HUES64 (cell line): ENCODE measurements at regions not wholly inside any gene's neighbourhood (a gene's known extent, or its start where the extent isn't known, plus 50 kb on each side); places are given as distances from the start of the nearest gene placed in this dataset.
"Not testable (repeated sequence)": the region's sequence is repeated elsewhere in the genome, so short reads cannot be mapped to it uniquely, and the experiment has no call there.

Experiments used
- H3K27ac ChIP-seq: 2 replicates; pipeline ENCODE4 v1.7.0; 2013; ENCODE audit warnings: low read depth, low read length, inconsistent platforms
- H3K27me3 ChIP-seq: 2 replicates; pipeline ENCODE4 v1.6.1; 2013; ENCODE audit warnings: mild to moderate bottlenecking, low read length; ENCODE audit not compliant: insufficient read depth
- H3K36me3 ChIP-seq: 2 replicates; pipeline ENCODE4 v1.6.1; 2013; ENCODE audit warnings: mild to moderate bottlenecking, low read length; ENCODE audit not compliant: insufficient read depth
- H3K4me1 ChIP-seq: 2 replicates; pipeline ENCODE4 v1.6.1; 2013; ENCODE audit warnings: mild to moderate bottlenecking, low read length, moderate library complexity; ENCODE audit not compliant: insufficient read depth
- H3K4me3 ChIP-seq: 2 replicates; pipeline ENCODE4 v1.5.1; 2013; ENCODE audit warnings: mild to moderate bottlenecking, low read length, moderate library complexity
- H3K9ac ChIP-seq: 2 replicates; pipeline ENCODE4 v1.6.1; 2013; ENCODE audit warnings: mild to moderate bottlenecking, low read depth, low read length
- H3K9me3 ChIP-seq: 2 replicates; pipeline ENCODE4 v1.6.1; 2013; ENCODE audit warnings: low read depth, low read length; ENCODE audit not compliant: insufficient read depth
- WGBS: fragments of 150-250, 120-280 bp; methylation state at CpG from one replicate; pipeline ENCODE4 v1.1.7; 2013; ENCODE audit warnings: missing lambda C conversion rate; 5-methylcytosine and 5-hydroxymethylcytosine counted together

DNA sequence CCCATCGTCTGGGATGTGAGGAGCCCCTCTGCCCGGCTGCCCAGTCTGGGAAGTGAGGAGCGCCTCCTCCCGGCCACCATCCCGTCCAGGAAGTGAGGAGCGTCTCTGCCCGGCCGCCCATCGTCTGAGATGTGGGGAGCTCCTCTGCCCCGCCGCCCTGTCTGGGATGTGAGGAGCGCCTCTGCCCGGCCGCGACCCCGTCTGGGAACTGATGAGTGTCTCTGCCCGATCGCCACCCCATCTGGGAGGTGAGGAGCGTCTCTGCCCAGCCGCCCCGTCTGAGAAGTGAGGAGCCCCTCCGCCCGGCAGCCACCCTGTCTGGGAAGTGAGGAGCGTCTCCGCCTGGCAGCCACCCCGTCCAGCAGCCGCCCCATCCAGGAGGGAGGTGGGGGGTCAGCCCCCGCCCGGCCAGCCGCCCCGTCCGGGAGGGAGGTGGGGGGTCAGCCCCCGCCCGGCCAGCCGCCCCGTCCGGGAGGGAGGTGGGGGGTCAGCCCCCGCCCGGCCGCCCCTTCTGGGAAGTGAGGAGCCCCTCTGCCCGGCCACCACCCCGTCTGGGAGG is 705.8 kb downstream of the DTWD2 start:
- WGBS, result 95% methylated on average over 41 of the region's 42 CpGs
- H3K9ac ChIP-seq, H3K36me3 ChIP-seq, H3K27ac ChIP-seq, H3K4me3 ChIP-seq, H3K4me1 ChIP-seq, H3K9me3 ChIP-seq, H3K27me3 ChIP-seq: not testable (repeated sequence)

DNA sequence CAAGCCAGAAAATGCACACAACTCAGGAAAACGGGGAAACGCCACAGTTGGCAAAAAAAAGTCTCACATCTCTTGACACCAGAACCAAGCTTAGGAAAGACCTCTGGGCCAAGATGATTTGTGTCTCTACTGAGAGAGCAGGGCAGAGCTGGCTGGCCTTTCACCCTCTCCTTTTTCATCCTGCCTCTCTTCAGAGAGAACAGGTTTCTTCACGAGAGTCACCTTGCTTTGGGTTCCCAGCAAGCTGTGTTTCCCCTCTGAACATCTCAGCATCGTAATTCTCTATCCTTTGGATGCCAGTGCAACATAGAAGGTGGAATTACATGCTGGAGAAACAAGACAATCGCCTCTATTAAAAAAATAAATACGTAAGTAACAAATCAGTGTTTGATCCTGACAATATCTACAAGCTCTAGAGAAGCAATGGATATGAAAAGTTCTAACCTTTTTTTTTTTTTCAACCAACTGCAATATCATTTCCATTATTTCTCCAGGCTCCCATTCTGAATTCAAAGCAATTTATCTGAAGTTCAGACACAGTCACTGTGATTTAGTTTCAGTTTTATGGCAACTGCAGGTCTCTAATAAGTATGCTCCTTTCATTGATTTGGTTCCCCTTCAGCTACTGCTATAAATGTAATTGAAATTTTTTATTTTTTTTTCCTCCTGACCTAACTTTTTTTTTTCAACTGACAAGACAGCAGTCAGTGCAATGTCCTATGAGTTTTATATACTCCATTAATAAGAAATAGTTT is 708.6 kb downstream of the DTWD2 start:
- H3K4me1 ChIP-seq, result no peaks in the 10 kb centered on the region
- H3K36me3 ChIP-seq, result no peaks in the 10 kb centered on the region
- no peak overlapping the region for H3K27ac ChIP-seq
- H3K9me3 ChIP-seq, result no peaks in the 10 kb centered on the region
- H3K27me3 ChIP-seq, result no peaks in the 10 kb centered on the region
- no peak overlapping the region for H3K9ac ChIP-seq
- H3K4me3 ChIP-seq, result no peak overlapping the region
- 93% methylated on average over 6 of the region's 6 CpGs for WGBS

DNA sequence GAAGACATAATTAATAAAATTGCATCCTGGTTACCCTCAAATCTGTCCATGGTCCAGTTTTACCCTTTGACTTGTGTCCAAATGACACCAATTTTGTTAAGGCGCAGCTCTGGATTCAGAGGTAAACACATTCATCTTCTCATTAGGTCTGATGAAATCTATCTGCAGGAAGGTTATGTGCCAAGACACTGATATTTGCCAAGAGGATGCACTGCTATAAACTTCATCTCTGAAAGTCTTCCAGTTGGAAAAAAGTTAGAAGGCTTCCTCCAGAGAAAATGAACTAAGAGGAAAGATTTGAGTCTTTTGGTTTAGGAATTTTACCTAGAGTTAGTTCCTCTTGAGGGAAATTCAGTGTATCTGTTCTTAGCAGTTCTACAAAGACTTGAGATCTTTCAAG is 717.8 kb downstream of the DTWD2 start:
- WGBS, result 88% methylated on average over 1 of the region's 1 CpG
- H3K9ac ChIP-seq, result no peak overlapping the region
- H3K27ac ChIP-seq, result no peak overlapping the region

DNA sequence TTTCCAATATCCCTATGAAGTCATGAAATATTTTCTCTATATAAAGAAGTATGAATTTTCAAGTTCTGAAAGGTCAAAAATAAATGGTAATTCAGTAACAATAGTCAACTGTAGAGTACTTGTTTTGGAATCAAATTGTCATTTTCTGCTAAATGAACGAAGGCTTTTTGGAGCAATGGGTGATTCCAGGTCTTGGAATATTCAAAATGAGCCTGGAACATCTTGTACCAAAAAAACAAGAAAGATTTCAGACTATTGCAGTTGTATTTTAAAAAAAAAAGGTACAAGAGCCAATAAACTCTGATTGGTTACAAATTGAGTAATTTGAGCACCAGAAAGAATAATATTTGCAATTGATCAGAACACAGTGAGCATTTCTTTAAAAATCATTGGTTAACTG is 730.1 kb downstream of the DTWD2 start:
- no peaks in the 10 kb centered on the region for H3K36me3 ChIP-seq

More for the DNA sequence above, 717.8 kb downstream of the DTWD2 start:
- H3K36me3 ChIP-seq, result no peaks in the 10 kb centered on the region
- no peaks in the 10 kb centered on the region for H3K27me3 ChIP-seq
- no peak overlapping the region for H3K4me3 ChIP-seq
- H3K9me3 ChIP-seq, result no peaks in the 10 kb centered on the region
- no peaks in the 10 kb centered on the region for H3K4me1 ChIP-seq

DNA sequence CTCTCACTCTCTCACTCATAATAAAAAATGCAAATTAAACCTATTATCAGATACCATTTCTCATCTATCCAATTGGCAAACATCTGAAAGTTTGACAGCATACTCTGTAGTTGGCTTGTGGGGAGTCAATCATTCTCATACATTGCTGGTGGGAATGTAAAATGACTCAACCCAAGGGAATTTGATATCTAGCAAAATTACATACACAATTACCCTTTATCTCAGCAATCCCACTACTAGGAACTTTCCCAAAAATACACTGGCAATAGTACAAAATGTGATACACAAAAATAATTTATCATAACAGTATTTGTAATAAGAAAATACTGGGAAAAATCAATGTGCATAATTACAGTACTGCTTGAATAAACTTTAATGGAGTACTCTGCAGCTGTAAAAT is 731.3 kb downstream of the DTWD2 start:
- Histone ChIP-seq H3K9me3 (no peaks in the 10 kb centered on the region), H3K27me3 (no peaks in the 10 kb centered on the region), H3K36me3 (no peaks in the 10 kb centered on the region), H3K27ac (no peak overlapping the region), H3K4me1 (no peaks in the 10 kb centered on the region), H3K4me3 (no peak overlapping the region), H3K9ac (no peak overlapping the region)

More for the DNA sequence above, 730.1 kb downstream of the DTWD2 start:
- H3K4me1 ChIP-seq, result no peaks in the 10 kb centered on the region
- WGBS, result 95% methylated on average over 1 of the region's 1 CpG
- H3K9me3 ChIP-seq, result no peaks in the 10 kb centered on the region
- H3K4me3 ChIP-seq, result no peak overlapping the region
- no peak overlapping the region for H3K27ac ChIP-seq
- H3K27me3 ChIP-seq, result no peaks in the 10 kb centered on the region
- no peak overlapping the region for H3K9ac ChIP-seq

- Histone ChIP-seq H3K36me3 (no peaks in the 10 kb centered on the region), H3K9ac (no peak overlapping the region), H3K9me3 (peaks cover 15% of the 10 kb centered on the region; the same call in 1 of the 2 replicates), H3K27me3 (no peaks in the 10 kb centered on the region), H3K4me1 (no peaks in the 10 kb centered on the region), H3K4me3 (no peak overlapping the region), H3K27ac (no peak overlapping the region)
- WGBS, result 93% methylated on average over 2 of the region's 2 CpGs
These were observed 734.9 kb downstream of the DTWD2 start for GRCh38 chr5:118253225-118254061.

- Histone ChIP-seq H3K27me3 (no peaks in the 10 kb centered on the region), H3K9me3 (peaks cover 15% of the 10 kb centered on the region; the same call in 1 of the 2 replicates), H3K4me1 (no peaks in the 10 kb centered on the region), H3K9ac (no peak overlapping the region), H3K36me3 (no peaks in the 10 kb centered on the region), H3K4me3 (no peak overlapping the region), H3K27ac (no peak overlapping the region)
- no CpG with 5 or more reads among the region's 2 CpGs for WGBS
These were observed 739.0 kb downstream of the DTWD2 start for GRCh38 chr5:118249386-118249785.

GRCh38 chr5:118247458-118247857 is 740.9 kb downstream of the DTWD2 start:
- Histone ChIP-seq H3K4me1 (no peaks in the 10 kb centered on the region), H3K9me3 (peaks cover 15% of the 10 kb centered on the region; the same call in 1 of the 2 replicates), H3K27ac (no peak overlapping the region), H3K36me3 (no peaks in the 10 kb centered on the region), H3K9ac (no peak overlapping the region), H3K4me3 (no peak overlapping the region), H3K27me3 (no peaks in the 10 kb centered on the region)
- WGBS, result 94% methylated on average over 4 of the region's 4 CpGs

DNA sequence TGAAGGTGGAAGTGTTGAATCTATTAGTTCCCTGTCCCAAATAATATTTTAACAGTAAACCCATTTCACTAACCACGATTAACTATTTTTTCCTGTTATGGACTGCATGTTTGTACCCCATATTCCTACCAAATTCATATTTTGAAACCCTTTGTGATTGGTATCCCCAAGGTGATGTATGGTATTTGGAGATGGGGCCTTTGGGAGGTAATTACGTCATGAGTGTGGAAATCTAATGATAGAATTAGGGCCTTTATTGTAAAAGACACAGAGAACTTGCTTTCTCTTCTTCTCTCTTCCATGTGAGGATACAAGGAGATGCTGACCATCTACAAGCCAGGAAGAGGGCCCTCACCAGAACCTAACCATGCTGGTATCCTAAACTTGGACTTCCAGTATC is 744.7 kb downstream of the DTWD2 start:
- Histone ChIP-seq H3K36me3 (no peaks in the 10 kb centered on the region), H3K9me3 (0 out of 2 replicates have a peak, but pooled peaks cover under 1% of the 10 kb centered on the region), H3K27ac (no peak overlapping the region), H3K9ac (no peak overlapping the region), H3K4me3 (no peak overlapping the region), H3K4me1 (no peaks in the 10 kb centered on the region), H3K27me3 (no peaks in the 10 kb centered on the region)
- 90% methylated on average over 2 of the region's 2 CpGs for WGBS

GRCh38 chr5:118243068-118243467 is 745.3 kb downstream of the DTWD2 start:
- H3K4me1 ChIP-seq, result no peaks in the 10 kb centered on the region
- H3K36me3 ChIP-seq, result no peaks in the 10 kb centered on the region
- no peak overlapping the region for H3K9ac ChIP-seq
- no peaks in the 10 kb centered on the region for H3K27me3 ChIP-seq
- no peak overlapping the region for H3K4me3 ChIP-seq
- no peaks in the 10 kb centered on the region for H3K9me3 ChIP-seq
- H3K27ac ChIP-seq, result no peak overlapping the region

DNA sequence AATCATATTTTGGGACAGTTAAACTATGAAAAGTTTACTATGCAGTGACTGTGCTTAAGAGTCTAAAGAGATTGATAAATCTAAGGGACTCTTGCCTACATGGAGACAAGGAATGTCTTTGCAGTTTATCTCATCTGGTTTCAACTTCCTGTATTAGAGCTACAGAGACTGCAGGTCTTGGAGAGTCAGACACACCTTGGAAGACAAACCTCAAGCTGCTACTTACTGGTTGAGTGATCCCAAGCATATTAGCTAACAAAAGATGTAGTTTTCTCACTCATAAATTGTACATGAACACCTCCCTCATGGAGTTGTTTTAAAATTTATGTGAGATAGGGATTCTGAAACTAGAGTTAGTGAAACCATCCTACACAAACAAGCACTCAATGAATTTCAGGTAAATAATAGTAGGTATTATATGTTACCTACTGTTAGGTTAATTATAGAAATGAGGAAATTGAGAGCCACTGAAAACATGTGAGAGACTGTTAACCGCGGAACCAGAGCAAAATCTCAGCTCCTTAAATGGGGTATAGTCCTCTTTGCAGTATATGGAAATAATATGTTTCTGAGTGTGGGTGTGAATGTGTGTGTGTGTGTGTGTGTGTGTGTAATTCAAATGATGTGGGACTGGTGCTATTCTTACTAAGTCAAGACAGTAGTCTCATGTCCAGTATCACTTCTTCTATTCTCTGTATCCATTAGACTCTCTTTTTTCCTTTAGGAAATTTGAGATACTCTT is 752.1 kb downstream of the DTWD2 start:
- Histone ChIP-seq H3K27me3 (no peaks in the 10 kb centered on the region), H3K27ac (no peak overlapping the region), H3K9ac (no peak overlapping the region), H3K4me3 (no peak overlapping the region), H3K4me1 (no peaks in the 10 kb centered on the region), H3K36me3 (no peaks in the 10 kb centered on the region), H3K9me3 (no peaks in the 10 kb centered on the region)
- WGBS, result 97% methylated on average over 2 of the region's 2 CpGs
